B cell (primary cell): ENCODE measurements at regions not wholly inside any gene's neighbourhood (a gene's known extent, or its start where the extent isn't known, plus 50 kb on each side); places are given as distances from the start of the nearest gene placed in this dataset.
"Not testable (repeated sequence)": the region's sequence is repeated elsewhere in the genome, so short reads cannot be mapped to it uniquely, and the experiment has no call there.

Experiments
- ATAC-seq: fragments of 200-7000 bp; cut with Tn5 transposase; one replicate; pipeline ENCODE4 v1.10.0; 2021; ENCODE audit warnings: low read depth, mild to moderate bottlenecking, moderate number of reproducible peaks, moderate library complexity
- CTCF ChIA-PET: fragments of 350-600 bp; sonication (Branson Sonifier 250); formaldehyde crosslinking; loops from one replicate; lab custom pipeline; 2021; ENCODE audit warnings: antibody characterized with exemption, inconsistent platforms; lab: Charles Lee
- POLR2A ChIA-PET: fragments of 350-600 bp; sonication (Branson Sonifier 250); formaldehyde crosslinking; loops from one replicate; lab custom pipeline; 2021; ENCODE audit warnings: antibody characterized with exemption; lab: Charles Lee
- DNase-seq: peaks from one replicate; pipeline ENCODE4 v3.0.0; 2013
- H2AFZ ChIP-seq: 2 replicates; pipeline ENCODE4 v1.6.1; 2012; ENCODE audit warnings: mild to moderate bottlenecking, low read depth, low read length; ENCODE audit not compliant: insufficient read depth, poor library complexity, severe bottlenecking
- H3K27ac ChIP-seq, 2 donors: 1 replicate in 1 of 2; 2 replicates in 1 of 2; pipeline ENCODE4 v1.5.1; 2012 to 2013; ENCODE audit warnings: low read length in 2 of 2, mild to moderate bottlenecking in 2 of 2, moderate library complexity in 1 of 2
- H3K27me3 ChIP-seq, 4 experiments: fragments of 200-600 bp in 1 of 4; sonication (generic) in 1 of 4; replicated peaks in 1 of 4; 1 replicate in 2 of 4; 2 replicates in 2 of 4; pipeline versions ENCODE4 v1.6.1 to v1.7.0; 2013 to 2016; ENCODE audit warnings: low read length in 3 of 4, mild to moderate bottlenecking in 2 of 4, mixed read lengths in 1 of 4, moderate library complexity in 1 of 4; ENCODE audit not compliant: insufficient read depth in 4 of 4, control insufficient read depth in 3 of 4; ENCODE audit errors: control extremely low read depth in 1 of 4
- H3K36me3 ChIP-seq, 2 experiments: replicated peaks in 1 of 2; 1 replicate in 1 of 2; 2 replicates in 1 of 2; pipeline versions ENCODE4 v1.6.1 to v1.7.1; 2013; ENCODE audit warnings: low read length in 1 of 2; ENCODE audit not compliant: insufficient read depth in 2 of 2, control insufficient read depth in 1 of 2; ENCODE audit errors: control extremely low read depth in 1 of 2, extremely low read depth in 1 of 2
- H3K4me1 ChIP-seq, 2 donors: fragments of 200-600 bp in 1 of 2; sonication (generic) in 1 of 2; 1 replicate in 1 of 2; 2 replicates in 1 of 2; pipeline versions ENCODE4 v1.5.1 to v1.6.1; 2013 to 2017; ENCODE audit warnings: low read length in 2 of 2; ENCODE audit not compliant: control insufficient read depth in 2 of 2, insufficient read depth in 2 of 2
- H3K4me2 ChIP-seq: replicated peaks from 2 replicates; pipeline ENCODE3; 2012; ENCODE audit warnings: mild to moderate bottlenecking, low read depth, low read length; ENCODE audit not compliant: poor library complexity, severe bottlenecking
- H3K4me3 ChIP-seq, 5 experiments: fragments of 200-600 bp in 1 of 5; sonication (generic) in 1 of 5; 1 replicate in 3 of 5; 2 replicates in 2 of 5; pipeline versions ENCODE4 v1.5.1 to v1.7.0; 2011 to 2016; ENCODE audit warnings: low read length in 4 of 5, mild to moderate bottlenecking in 4 of 5, low read depth in 2 of 5, control low read depth in 1 of 5, moderate library complexity in 1 of 5; ENCODE audit not compliant: insufficient read depth in 1 of 5; ENCODE audit errors: control extremely low read depth in 1 of 5, extremely low read depth in 1 of 5
- H3K79me2 ChIP-seq: fragments of 200-600 bp; sonication (generic); one replicate; pipeline ENCODE4 v1.6.0; 2016; ENCODE audit warnings: low read length; ENCODE audit not compliant: control insufficient read depth, insufficient read depth
- H3K9ac ChIP-seq: fragments of 200-600 bp; sonication (generic); 2 replicates; pipeline ENCODE4 v1.6.1; 2017; ENCODE audit warnings: mild to moderate bottlenecking, low read length, moderate library complexity
- H3K9me3 ChIP-seq, 3 donors: one replicate each; pipeline versions ENCODE4 v1.6.1 to v1.7.1; 2013; ENCODE audit warnings: low read length in 2 of 3; ENCODE audit not compliant: control insufficient read depth in 2 of 3, insufficient read depth in 1 of 3; ENCODE audit errors: control extremely low read depth in 1 of 3
- H4K20me1 ChIP-seq: 2 replicates; pipeline ENCODE4 v1.6.0; 2012; ENCODE audit warnings: mild to moderate bottlenecking, low read length; ENCODE audit not compliant: insufficient read depth, control insufficient read depth, poor library complexity, severe bottlenecking
- H3K27ac Mint-ChIP-seq: one replicate; pipeline ENCODE4 v1.8.0; 2021; ENCODE audit warnings: mixed read lengths
- H3K27me3 Mint-ChIP-seq: one replicate; pipeline ENCODE4 v1.8.0; 2021; ENCODE audit warnings: mixed read lengths
- H3K4me1 Mint-ChIP-seq: one replicate; pipeline ENCODE4 v1.8.0; 2021; ENCODE audit warnings: mixed read lengths
- H3K4me3 Mint-ChIP-seq: one replicate; pipeline ENCODE4 v1.8.0; 2021; ENCODE audit warnings: mixed read lengths
- H3K9me3 Mint-ChIP-seq: one replicate; pipeline ENCODE4 v1.8.0; 2022; ENCODE audit warnings: mixed read lengths; ENCODE audit not compliant: insufficient read depth
- EZH2 ChIP-seq: IDR thresholded peaks from 2 replicates; pipeline ENCODE4 v1.6.1; 2012; ENCODE audit warnings: borderline replicate concordance, low read depth, mild to moderate bottlenecking, moderate library complexity, low read length; ENCODE audit not compliant: insufficient read depth, poor library complexity, severe bottlenecking
- WGBS: methylation state at CpG from one replicate; pipeline ENCODE4 v1.1.5; 2013; ENCODE audit warnings: missing lambda C conversion rate; ENCODE audit not compliant: insufficient coverage; 5-methylcytosine and 5-hydroxymethylcytosine counted together
- intact Hi-C: fragments of 100-400 bp; cut with micrococcal nuclease; formaldehyde crosslinking; loops from one replicate; pipeline ENCODE4 v1.10.0; 2022
- TF ChIP-seq, protein P1 (sequence below): fragments of 200-600 bp; IDR thresholded peaks from one replicate; pipeline ENCODE4 v1.8.0; 2022; ENCODE audit warnings: antibody characterized with exemption, mild to moderate bottlenecking

DNA sequence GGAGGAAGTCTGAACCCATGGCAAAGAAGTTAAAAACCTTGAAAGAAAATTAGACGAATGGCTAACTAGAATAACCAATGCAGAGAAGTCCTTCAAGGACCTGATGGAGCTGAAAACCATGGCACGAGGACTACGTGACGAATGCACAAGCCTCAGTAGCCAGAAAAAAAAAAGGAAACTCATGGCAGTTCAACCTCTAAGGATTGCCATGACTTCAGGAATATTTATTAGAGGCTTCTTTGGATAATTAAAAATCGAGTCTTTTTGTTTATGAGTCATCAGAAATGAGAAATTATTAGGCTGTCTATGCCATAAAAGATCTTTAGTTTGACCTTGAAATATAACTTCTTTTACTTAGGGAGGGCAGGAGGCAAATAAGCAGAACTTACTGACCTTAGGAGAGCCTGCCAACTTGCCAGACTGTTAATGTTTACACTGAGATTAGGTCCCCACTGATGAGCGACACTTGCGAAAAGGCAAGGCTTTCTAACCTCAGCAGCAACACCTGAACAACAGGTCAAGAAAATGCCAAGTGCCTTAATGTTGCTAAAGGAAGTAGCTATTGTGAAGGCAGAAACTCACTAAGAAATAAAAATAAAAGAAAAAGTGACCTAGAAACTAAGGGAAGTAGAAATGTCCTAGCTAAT lies 55.2 kb upstream of the TUSC1 start:
- no peaks in the 10 kb centered on the region for H3K27me3 ChIP-seq

GRCh38 chr9:25731895-25732794 lies 53.9 kb upstream of the TUSC1 start:
- H3K9me3 ChIP-seq, H3K4me1 Mint-ChIP-seq, H2AFZ ChIP-seq, H3K4me3 ChIP-seq, DNase-seq, POLR2A ChIA-PET, H3K27ac ChIP-seq, H3K4me1 ChIP-seq, ATAC-seq, H3K9me3 Mint-ChIP-seq, CTCF ChIA-PET, H3K9ac ChIP-seq, intact Hi-C loops, H3K4me2 ChIP-seq, H4K20me1 ChIP-seq, H3K79me2 ChIP-seq, H3K27me3 Mint-ChIP-seq, H3K4me3 Mint-ChIP-seq, H3K27me3 ChIP-seq, H3K36me3 ChIP-seq, H3K27ac Mint-ChIP-seq: not testable (repeated sequence)
- 91% methylated on average over 15 of the region's 19 CpGs for WGBS

More for the DNA sequence above, 55.2 kb upstream of the TUSC1 start:
- CTCF ChIA-PET, result no interaction called here
- H2AFZ ChIP-seq, result no peak overlapping the region
- Mint-ChIP-seq H3K27ac (no peak overlapping the region), H3K9me3 (no peaks in the 10 kb centered on the region), H3K27me3 (no peaks in the 10 kb centered on the region), H3K4me1 (no peaks in the 10 kb centered on the region), H3K4me3 (no peak overlapping the region)
- ATAC-seq (no peak), DNase-seq (no peak)
- intact Hi-C loops, result no loop called here
- WGBS, result 94% methylated on average over 4 of the region's 7 CpGs
- H3K4me2 ChIP-seq, result no peak overlapping the region
- POLR2A ChIA-PET, result no interaction called here
- TF ChIP-seq EZH2, result no peak
- TF ChIP-seq, protein P1, sequence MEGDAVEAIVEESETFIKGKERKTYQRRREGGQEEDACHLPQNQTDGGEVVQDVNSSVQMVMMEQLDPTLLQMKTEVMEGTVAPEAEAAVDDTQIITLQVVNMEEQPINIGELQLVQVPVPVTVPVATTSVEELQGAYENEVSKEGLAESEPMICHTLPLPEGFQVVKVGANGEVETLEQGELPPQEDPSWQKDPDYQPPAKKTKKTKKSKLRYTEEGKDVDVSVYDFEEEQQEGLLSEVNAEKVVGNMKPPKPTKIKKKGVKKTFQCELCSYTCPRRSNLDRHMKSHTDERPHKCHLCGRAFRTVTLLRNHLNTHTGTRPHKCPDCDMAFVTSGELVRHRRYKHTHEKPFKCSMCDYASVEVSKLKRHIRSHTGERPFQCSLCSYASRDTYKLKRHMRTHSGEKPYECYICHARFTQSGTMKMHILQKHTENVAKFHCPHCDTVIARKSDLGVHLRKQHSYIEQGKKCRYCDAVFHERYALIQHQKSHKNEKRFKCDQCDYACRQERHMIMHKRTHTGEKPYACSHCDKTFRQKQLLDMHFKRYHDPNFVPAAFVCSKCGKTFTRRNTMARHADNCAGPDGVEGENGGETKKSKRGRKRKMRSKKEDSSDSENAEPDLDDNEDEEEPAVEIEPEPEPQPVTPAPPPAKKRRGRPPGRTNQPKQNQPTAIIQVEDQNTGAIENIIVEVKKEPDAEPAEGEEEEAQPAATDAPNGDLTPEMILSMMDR, result no peak
- no peak overlapping the region for H3K27ac ChIP-seq
- no peaks in the 10 kb centered on the region for H4K20me1 ChIP-seq
- H3K9ac ChIP-seq, result no peak overlapping the region
- no peak overlapping the region for H3K4me3 ChIP-seq
- no peaks in the 10 kb centered on the region for H3K36me3 ChIP-seq
- H3K79me2 ChIP-seq, result no peaks in the 10 kb centered on the region
- H3K4me1 ChIP-seq, result no peaks in the 10 kb centered on the region
- peaks cover 0 to 9% (median 0%) of the 10 kb centered on the region in 3 donors for H3K9me3 ChIP-seq
